Neural cell (in vitro differentiated cells): ENCODE measurements at regions not wholly inside any gene's neighbourhood (a gene's known extent, or its start where the extent isn't known, plus 50 kb on each side); places are given as distances from the start of the nearest gene placed in this dataset.

ENCODE experiments used
- H2AFZ ChIP-seq: fragments of 200-600, 300-800 bp; sonication (generic), shearing (Covaris generic); 2 replicates; pipeline ENCODE4 v1.6.0; 2014; ENCODE audit warnings: low read depth, mild to moderate bottlenecking, antibody characterized with exemption, low read length, moderate library complexity
- H3F3A ChIP-seq: fragments of 200-600 bp; shearing (Covaris generic); 2 replicates; pipeline ENCODE4 v1.6.1; 2016; ENCODE audit warnings: mild to moderate bottlenecking, moderate library complexity, mixed read lengths, antibody characterized with exemption, low read length; ENCODE audit not compliant: insufficient read depth, poor library complexity, severe bottlenecking
- H3K27ac ChIP-seq: fragments of 200-600, 300-800 bp; sonication (generic), shearing (Covaris generic); 2 replicates; pipeline ENCODE4 v1.5.1; 2014; ENCODE audit warnings: mild to moderate bottlenecking, low read length, moderate library complexity
- H3K27me3 ChIP-seq: fragments of 300-800, 200-600 bp; sonication (generic), shearing (Covaris generic); 2 replicates; pipeline ENCODE4 v1.6.0; 2014; ENCODE audit warnings: mild to moderate bottlenecking, low read depth, low read length, moderate library complexity; ENCODE audit not compliant: insufficient read depth
- H3K36me3 ChIP-seq: fragments of 300-800, 200-600 bp; sonication (generic), shearing (Covaris generic); 2 replicates; pipeline ENCODE4 v1.5.1; 2014; ENCODE audit warnings: mild to moderate bottlenecking, antibody characterized with exemption, low read length, moderate library complexity; ENCODE audit not compliant: insufficient read depth
- H3K4me2 ChIP-seq: fragments of 300-800, 200-600 bp; sonication (generic), shearing (Covaris generic); 2 replicates; pipeline ENCODE4 v1.6.0; 2014; ENCODE audit warnings: mild to moderate bottlenecking, low read length
- H3K4me3 ChIP-seq: fragments of 300-800, 200-600 bp; sonication (generic), shearing (Covaris generic); 2 replicates; pipeline ENCODE4 v1.5.1; 2014; ENCODE audit warnings: mild to moderate bottlenecking, low read length, moderate library complexity
- H3K79me2 ChIP-seq: fragments of 200-600 bp; shearing (Covaris generic); replicated peaks from 2 replicates; pipeline ENCODE4 v1.6.0; 2014; ENCODE audit warnings: mild to moderate bottlenecking, low read length, moderate library complexity; ENCODE audit not compliant: insufficient read depth
- H3K9ac ChIP-seq: fragments of 300-800, 200-600 bp; sonication (generic), shearing (Covaris generic); 2 replicates; pipeline ENCODE4 v1.6.1; 2016; ENCODE audit warnings: mild to moderate bottlenecking, low read length, mixed read lengths
- H3K9me2 ChIP-seq: fragments of 200-600 bp; shearing (Covaris generic); 2 replicates; pipeline ENCODE4 v1.6.1; 2016; ENCODE audit warnings: mild to moderate bottlenecking, low read length, mixed read lengths; ENCODE audit not compliant: insufficient read depth
- H3K9me3 ChIP-seq: fragments of 200-600, 300-800 bp; sonication (generic), shearing (Covaris generic); 2 replicates; pipeline ENCODE4 v1.6.1; 2016; ENCODE audit warnings: mild to moderate bottlenecking, mixed run types, low read length, moderate library complexity, mixed read lengths
- H4K20me1 ChIP-seq: fragments of 200-600 bp; shearing (Covaris generic); 2 replicates; pipeline ENCODE4 v1.6.1; 2016; ENCODE audit warnings: mild to moderate bottlenecking, mixed run types; ENCODE audit not compliant: insufficient read depth
- EP300 ChIP-seq: fragments of 450-650 bp; conservative IDR thresholded peaks from 2 replicates; pipeline ENCODE4 v1.6.1; 2014; ENCODE audit warnings: antibody characterized with exemption, mild to moderate bottlenecking, moderate library complexity; ENCODE audit not compliant: poor library complexity, severe bottlenecking
- MXI1 ChIP-seq: fragments of 450-650 bp; conservative IDR thresholded peaks from 2 replicates; pipeline ENCODE4 v1.6.1; 2014; ENCODE audit warnings: antibody characterized with exemption, mild to moderate bottlenecking; ENCODE audit not compliant: poor library complexity, severe bottlenecking
- POLR2AphosphoS5 ChIP-seq: IDR thresholded peaks from 2 replicates; pipeline ENCODE4 v1.6.1; 2012
- RAD21 ChIP-seq: fragments of 450-650 bp; conservative IDR thresholded peaks from 2 replicates; pipeline ENCODE4 v1.6.1; 2014; ENCODE audit warnings: antibody characterized with exemption, mild to moderate bottlenecking, moderate library complexity
- SMC3 ChIP-seq: fragments of 450-650 bp; conservative IDR thresholded peaks from 2 replicates; pipeline ENCODE4 v1.6.1; 2014; ENCODE audit warnings: antibody characterized with exemption, mild to moderate bottlenecking, moderate library complexity; ENCODE audit not compliant: poor library complexity
- TAF1 ChIP-seq: IDR thresholded peaks from 2 replicates; pipeline ENCODE4 v1.6.1; 2012; ENCODE audit warnings: low read depth
- TF ChIP-seq, protein P1 (sequence below): IDR thresholded peaks from 2 replicates; pipeline ENCODE4 v1.6.1; 2012; ENCODE audit warnings: borderline replicate concordance
- TF ChIP-seq, protein P2 (sequence below): fragments of 450-650 bp; IDR thresholded peaks from 2 replicates; pipeline ENCODE4 v1.5.1; 2014; ENCODE audit warnings: antibody characterized with exemption, mild to moderate bottlenecking, moderate library complexity; ENCODE audit not compliant: poor library complexity, severe bottlenecking

DNA sequence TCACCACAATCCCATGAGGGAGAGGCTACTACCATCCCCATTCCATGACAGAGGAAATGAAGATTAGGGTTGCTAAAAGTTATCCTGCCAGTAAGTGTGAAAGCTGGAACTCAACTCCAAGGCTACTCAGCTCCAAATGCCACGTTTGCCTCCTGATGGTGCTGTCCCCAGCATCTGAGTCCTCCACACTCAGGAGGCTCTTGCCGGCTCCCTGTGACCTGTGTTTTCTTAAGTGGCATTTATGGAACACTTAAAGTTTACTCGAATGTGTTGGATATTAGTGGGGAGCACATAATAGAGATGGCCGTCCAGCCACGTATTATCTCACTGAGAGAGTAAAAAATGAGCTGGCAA is 267.9 kb downstream of the CBLN1 start:
- Histone ChIP-seq H3K9me2 (no peaks in the 10 kb centered on the region), H3K9me3 (no peaks in the 10 kb centered on the region), H3K79me2 (no peaks in the 10 kb centered on the region), H3K36me3 (no peaks in the 10 kb centered on the region), H3K9ac (no peak overlapping the region), H3K4me2 (no peak overlapping the region), H4K20me1 (no peaks in the 10 kb centered on the region), H3K27me3 (no peaks in the 10 kb centered on the region), H3K4me3 (no peak overlapping the region), H2AFZ (no peak overlapping the region), H3K27ac (no peak overlapping the region), H3F3A (no peaks in the 10 kb centered on the region)
- TF ChIP-seq EP300, result no peak
- TF ChIP-seq, protein P1, sequence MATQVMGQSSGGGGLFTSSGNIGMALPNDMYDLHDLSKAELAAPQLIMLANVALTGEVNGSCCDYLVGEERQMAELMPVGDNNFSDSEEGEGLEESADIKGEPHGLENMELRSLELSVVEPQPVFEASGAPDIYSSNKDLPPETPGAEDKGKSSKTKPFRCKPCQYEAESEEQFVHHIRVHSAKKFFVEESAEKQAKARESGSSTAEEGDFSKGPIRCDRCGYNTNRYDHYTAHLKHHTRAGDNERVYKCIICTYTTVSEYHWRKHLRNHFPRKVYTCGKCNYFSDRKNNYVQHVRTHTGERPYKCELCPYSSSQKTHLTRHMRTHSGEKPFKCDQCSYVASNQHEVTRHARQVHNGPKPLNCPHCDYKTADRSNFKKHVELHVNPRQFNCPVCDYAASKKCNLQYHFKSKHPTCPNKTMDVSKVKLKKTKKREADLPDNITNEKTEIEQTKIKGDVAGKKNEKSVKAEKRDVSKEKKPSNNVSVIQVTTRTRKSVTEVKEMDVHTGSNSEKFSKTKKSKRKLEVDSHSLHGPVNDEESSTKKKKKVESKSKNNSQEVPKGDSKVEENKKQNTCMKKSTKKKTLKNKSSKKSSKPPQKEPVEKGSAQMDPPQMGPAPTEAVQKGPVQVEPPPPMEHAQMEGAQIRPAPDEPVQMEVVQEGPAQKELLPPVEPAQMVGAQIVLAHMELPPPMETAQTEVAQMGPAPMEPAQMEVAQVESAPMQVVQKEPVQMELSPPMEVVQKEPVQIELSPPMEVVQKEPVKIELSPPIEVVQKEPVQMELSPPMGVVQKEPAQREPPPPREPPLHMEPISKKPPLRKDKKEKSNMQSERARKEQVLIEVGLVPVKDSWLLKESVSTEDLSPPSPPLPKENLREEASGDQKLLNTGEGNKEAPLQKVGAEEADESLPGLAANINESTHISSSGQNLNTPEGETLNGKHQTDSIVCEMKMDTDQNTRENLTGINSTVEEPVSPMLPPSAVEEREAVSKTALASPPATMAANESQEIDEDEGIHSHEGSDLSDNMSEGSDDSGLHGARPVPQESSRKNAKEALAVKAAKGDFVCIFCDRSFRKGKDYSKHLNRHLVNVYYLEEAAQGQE, result no peak

DNA sequence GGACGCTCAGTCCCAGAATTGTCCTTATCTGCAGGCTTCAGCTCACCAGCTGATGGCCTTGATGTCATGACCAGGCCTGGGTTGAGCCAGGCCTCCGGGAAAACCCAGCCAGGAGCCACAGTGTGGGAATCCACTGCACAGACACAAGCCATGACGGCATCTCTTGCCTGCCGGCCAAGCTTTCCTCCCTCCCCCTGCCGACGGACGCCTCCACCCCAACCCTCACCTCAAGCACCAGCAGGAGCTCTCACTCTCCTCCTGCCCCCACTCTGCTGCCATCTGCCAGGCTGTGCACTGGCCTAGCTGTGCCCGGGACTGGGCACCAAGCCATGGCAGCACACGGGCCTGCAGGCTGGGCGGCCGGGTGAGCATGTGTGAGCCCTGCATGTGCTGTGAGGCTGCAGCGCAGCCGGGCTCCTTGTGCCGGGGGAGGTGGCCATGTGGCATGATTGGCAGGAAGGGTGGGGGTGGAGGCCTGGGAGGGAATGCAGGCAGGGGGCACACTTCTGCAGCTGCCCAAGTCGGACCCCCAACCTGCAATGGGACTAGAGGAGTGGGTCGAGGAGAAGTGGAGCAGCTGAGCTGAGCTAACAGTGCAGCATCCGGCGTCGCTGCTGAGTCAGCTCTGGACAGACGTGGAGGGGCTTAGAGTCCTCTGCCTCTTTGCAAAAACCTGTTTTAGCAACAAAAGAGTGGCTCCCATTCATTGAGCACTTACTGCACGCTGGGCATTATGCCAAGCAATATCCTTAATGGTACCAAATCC is 268.5 kb downstream of the CBLN1 start:
- Histone ChIP-seq H3K27ac (no peak overlapping the region), H3K9me3 (no peaks in the 10 kb centered on the region), H3K9me2 (no peaks in the 10 kb centered on the region), H3K4me3 (no peak overlapping the region), H3K9ac (no peak overlapping the region), H4K20me1 (no peaks in the 10 kb centered on the region), H2AFZ (no peak overlapping the region), H3F3A (no peaks in the 10 kb centered on the region), H3K36me3 (no peaks in the 10 kb centered on the region), H3K79me2 (no peaks in the 10 kb centered on the region), H3K4me2 (no peak overlapping the region), H3K27me3 (no peaks in the 10 kb centered on the region)
- TF ChIP-seq, protein P1, result no peak
- no peak for TF ChIP-seq RAD21
- TF ChIP-seq POLR2AphosphoS5, result no peak
- TF ChIP-seq SMC3, result no peak
- TF ChIP-seq TAF1, result no peak
- TF ChIP-seq MXI1, result no peak
- TF ChIP-seq, protein P2, sequence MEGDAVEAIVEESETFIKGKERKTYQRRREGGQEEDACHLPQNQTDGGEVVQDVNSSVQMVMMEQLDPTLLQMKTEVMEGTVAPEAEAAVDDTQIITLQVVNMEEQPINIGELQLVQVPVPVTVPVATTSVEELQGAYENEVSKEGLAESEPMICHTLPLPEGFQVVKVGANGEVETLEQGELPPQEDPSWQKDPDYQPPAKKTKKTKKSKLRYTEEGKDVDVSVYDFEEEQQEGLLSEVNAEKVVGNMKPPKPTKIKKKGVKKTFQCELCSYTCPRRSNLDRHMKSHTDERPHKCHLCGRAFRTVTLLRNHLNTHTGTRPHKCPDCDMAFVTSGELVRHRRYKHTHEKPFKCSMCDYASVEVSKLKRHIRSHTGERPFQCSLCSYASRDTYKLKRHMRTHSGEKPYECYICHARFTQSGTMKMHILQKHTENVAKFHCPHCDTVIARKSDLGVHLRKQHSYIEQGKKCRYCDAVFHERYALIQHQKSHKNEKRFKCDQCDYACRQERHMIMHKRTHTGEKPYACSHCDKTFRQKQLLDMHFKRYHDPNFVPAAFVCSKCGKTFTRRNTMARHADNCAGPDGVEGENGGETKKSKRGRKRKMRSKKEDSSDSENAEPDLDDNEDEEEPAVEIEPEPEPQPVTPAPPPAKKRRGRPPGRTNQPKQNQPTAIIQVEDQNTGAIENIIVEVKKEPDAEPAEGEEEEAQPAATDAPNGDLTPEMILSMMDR, result no peak
